ENCODE measurements at regions not wholly inside any gene's neighbourhood (a gene's known extent, or its start where the extent isn't known, plus 50 kb on each side); places are given as distances from the start of the nearest gene placed in this dataset.

DNA sequence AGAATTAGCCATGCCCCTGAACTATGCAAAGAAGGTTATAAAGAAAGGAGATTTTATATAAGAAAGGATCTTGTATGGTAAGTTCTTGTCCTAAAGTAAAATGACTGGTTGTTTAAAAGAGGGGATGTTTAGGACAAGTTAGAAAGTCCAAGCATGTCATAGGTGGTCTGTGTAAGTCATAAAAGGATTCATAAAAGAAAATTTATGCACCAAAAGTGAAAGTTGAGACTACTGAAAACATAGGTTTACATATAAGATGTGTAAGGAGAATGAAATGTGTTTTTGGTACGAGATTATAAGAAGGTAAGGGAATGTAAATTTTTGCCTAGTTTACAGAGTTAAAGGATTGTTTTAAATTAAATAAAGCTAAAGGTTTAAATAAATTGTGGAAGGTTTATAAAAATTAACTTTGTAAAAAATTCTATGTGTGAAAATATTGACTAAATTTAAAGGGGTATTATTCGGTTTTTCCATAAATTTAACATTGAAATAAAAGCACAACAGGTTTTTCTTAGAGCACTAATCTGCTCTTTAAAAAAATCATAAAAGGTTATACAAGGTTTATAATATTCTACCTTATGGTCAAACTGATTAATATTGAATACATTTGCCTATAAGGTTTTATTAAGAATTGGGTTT, 93.6 kb upstream of the UST start:
- H3K4me2 ChIP-seq: no peak overlapping the region
- CTCF ChIA-PET: interaction anchor here (1.3 kb wide), 1 partner anchor 20 kb away, joined by 3 read pairs; no protein-coding TSS in a partner anchor
- H3K27ac ChIP-seq: no peak overlapping the region
- DNase-seq (ENCODE audit: low read depth in 1 of 2, low spot score in 1 of 2): no peak
- no peaks in the 10 kb centered on the region for H3K4me1 ChIP-seq
- H3K4me3 ChIP-seq: no peak overlapping the region
- H3K9me3 ChIP-seq: peaks cover 10% of the 10 kb centered on the region; the same call in 1 of the 3 replicates
- POLR2A ChIA-PET: no interaction called here
- no peak for ATAC-seq
- no peak for TF ChIP-seq RARB (CRISPR knock-in tag; IDR thresholded peaks at IDR 0.05)
- TF ChIP-seq EHMT2 (IDR thresholded peaks at IDR 0.05; ENCODE audit: low read depth): no peak
- TF ChIP-seq ZFP36 (IDR thresholded peaks at IDR 0.05; ENCODE audit: borderline replicate concordance, partially characterized antibody): peak; percentile 86
- WGBS (ENCODE audit: missing lambda C conversion rate): 2% methylated on average over 2 of the region's 2 CpGs
- no peak for FAIRE-seq

GRCh38 chr6:148657048-148657447, 89.8 kb upstream of the UST start:
- ChIA-PET POLR2A (no interaction called here), CTCF (no interaction called here)
- FAIRE-seq (no peak), ATAC-seq (no peak), DNase-seq (ENCODE audit: low read depth in 1 of 2, low spot score in 1 of 2) (no peak)
- no peaks in the 10 kb centered on the region for H3K4me1 ChIP-seq
- no peak overlapping the region for H3K4me3 ChIP-seq
- no peak overlapping the region for H3K4me2 ChIP-seq
- H3K27ac ChIP-seq: no peak overlapping the region
- H3K9me3 ChIP-seq: peaks cover 10% of the 10 kb centered on the region; the same call in 1 of the 3 replicates
- no peak for TF ChIP-seq CHD2 (IDR thresholded peaks at IDR 0.05; ENCODE audit: low read length, partially characterized antibody)
- TF ChIP-seq MAFK (IDR thresholded peaks at IDR 0.05; ENCODE audit: partially characterized antibody): no peak
- TF ChIP-seq FOSL2 (IDR thresholded peaks at IDR 0.05): no peak
- no peak for TF ChIP-seq FOSL2 (CRISPR knock-in tag; IDR thresholded peaks at IDR 0.05)
- TF ChIP-seq ZSCAN20 (CRISPR knock-in tag; IDR thresholded peaks at IDR 0.05): no peak
- TF ChIP-seq CBX2 (IDR thresholded peaks at IDR 0.05; ENCODE audit: borderline replicate concordance, low read depth): no peak
- 62% methylated on average over 4 of the region's 4 CpGs for WGBS (ENCODE audit: missing lambda C conversion rate)

DNA sequence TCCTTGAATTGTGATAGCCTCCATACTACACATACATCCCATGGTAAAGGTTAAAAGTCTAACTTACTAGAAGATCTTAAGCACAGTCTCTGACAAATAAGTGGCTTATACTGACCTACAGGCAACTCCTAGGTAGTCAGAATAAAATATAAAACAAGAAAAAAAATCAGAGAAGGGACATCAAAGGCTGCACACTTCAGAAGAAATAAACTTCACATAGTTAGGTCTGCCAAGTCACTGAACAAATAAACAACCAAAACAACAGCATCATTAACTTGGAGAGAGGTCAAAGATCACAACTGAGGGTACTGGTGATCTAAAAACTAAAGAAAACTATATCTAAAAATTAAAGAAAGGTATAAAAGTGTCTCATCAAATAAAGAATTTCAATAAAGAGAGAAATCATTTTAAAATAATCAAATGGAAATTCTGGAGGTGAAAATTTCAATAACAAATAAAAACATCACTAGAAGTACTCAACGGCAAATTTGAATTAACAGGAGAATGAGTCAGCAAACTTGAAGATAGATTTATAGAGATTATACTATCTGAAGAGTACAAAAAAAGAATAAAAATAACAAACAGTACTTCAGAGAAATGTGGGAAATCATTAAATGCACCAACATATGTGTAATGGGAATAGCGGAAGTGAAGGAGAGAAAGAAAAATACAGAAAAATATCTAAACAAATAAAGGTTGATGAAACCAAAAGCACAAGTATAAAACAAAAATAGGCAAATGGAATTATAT, 88.0 kb upstream of the UST start:
- no peak for FAIRE-seq
- POLR2A ChIA-PET: no interaction called here
- no peak for ATAC-seq

GRCh38 chr6:148667395-148667794, 79.4 kb upstream of the UST start:
- H3K4me2 ChIP-seq: no peak overlapping the region
- peaks cover 8% of the 10 kb centered on the region; the same call in 2 of the 3 replicates for H3K9me3 ChIP-seq
- no peaks in the 10 kb centered on the region for H3K4me1 ChIP-seq
- no peak overlapping the region for H3K27ac ChIP-seq
- FAIRE-seq: no peak
- H3K4me3 ChIP-seq: no peak overlapping the region
- TF ChIP-seq ZFP36 (IDR thresholded peaks at IDR 0.05; ENCODE audit: borderline replicate concordance, partially characterized antibody): no peak
- no peak for DNase-seq (ENCODE audit: low read depth in 1 of 2, low spot score in 1 of 2)
- CTCF ChIA-PET: no interaction called here
- no peak for ATAC-seq
- POLR2A ChIA-PET: no interaction called here

More for the DNA sequence above, 88.0 kb upstream of the UST start:
- Histone ChIP-seq H3K4me2 (no peak overlapping the region), H3K4me1 (no peaks in the 10 kb centered on the region), H3K4me3 (no peak overlapping the region), H3K9me3 (0 out of 3 replicates have a peak, but pooled peaks cover 1% of the 10 kb centered on the region), H3K27ac (no peak overlapping the region)
- WGBS (ENCODE audit: missing lambda C conversion rate): 47% methylated on average over 2 of the region's 2 CpGs
- DNase-seq (ENCODE audit: low read depth in 1 of 2, low spot score in 1 of 2): no peak
- TF ChIP-seq MAFK (IDR thresholded peaks at IDR 0.05; ENCODE audit: partially characterized antibody) (peak; percentile 3), BHLHE40 (IDR thresholded peaks at IDR 0.05; ENCODE audit: low read depth, low read length) (no peak)
- CTCF ChIA-PET: no interaction called here

GRCh38 chr6:148671085-148671484, 75.7 kb upstream of the UST start:
- Histone ChIP-seq H3K27ac (no peak overlapping the region), H3K4me1 (no peaks in the 10 kb centered on the region), H3K4me3 (no peak overlapping the region), H3K4me2 (no peak overlapping the region), H3K9me3 (peaks cover 8% of the 10 kb centered on the region; the same call in 2 of the 3 replicates)
- POLR2A ChIA-PET: no interaction called here
- no peak for DNase-seq (ENCODE audit: low read depth in 1 of 2, low spot score in 1 of 2)
- CTCF ChIA-PET: no interaction called here
- FAIRE-seq: no peak
- no peak for ATAC-seq
- WGBS (ENCODE audit: missing lambda C conversion rate): 8% methylated on average over 6 of the region's 8 CpGs
- TF ChIP-seq RCOR1 (IDR thresholded peaks at IDR 0.05; ENCODE audit: low read depth, low read length) (no peak), POLR2AphosphoS2 (conservative IDR thresholded peaks at IDR 0.05; ENCODE audit: low read length) (no peak), E2F6 (IDR thresholded peaks at IDR 0.05; ENCODE audit: borderline replicate concordance, low read depth) (no peak), CHD4 (IDR thresholded peaks at IDR 0.05; ENCODE audit: borderline replicate concordance) (no peak)

Data from A549 (cell line).